GM18909 (cell line): ENCODE measurements at regions not wholly inside any gene's neighbourhood (a gene's known extent, or its start where the extent isn't known, plus 50 kb on each side); places are given as distances from the start of the nearest gene placed in this dataset.
"Not testable (repeated sequence)": the region's sequence is repeated elsewhere in the genome, so short reads cannot be mapped to it uniquely, and the experiment has no call there.

Source experiments
- ATAC-seq: cut with Tn5 transposase; IDR thresholded peaks from one replicate; pipeline ENCODE4 v1.9.1; 2021; ENCODE audit warnings: mild to moderate bottlenecking; ENCODE audit not compliant: unreplicated experiment, poor library complexity

- no peak for ATAC-seq
Observed at GRCh38 chr14:41549821-41550607, 56.7 kb upstream of the LRFN5 start.

GRCh38 chr14:41549282-41549681, 57.4 kb upstream of the LRFN5 start:
- no peak for ATAC-seq

- no peak for ATAC-seq
Observed at GRCh38 chr14:41548666-41549065, 58.0 kb upstream of the LRFN5 start.

GRCh38 chr14:41541333-41541732, 65.3 kb upstream of the LRFN5 start:
- ATAC-seq, result no peak

- ATAC-seq, result no peak
Observed at GRCh38 chr14:41532255-41532654, 74.4 kb upstream of the LRFN5 start.

GRCh38 chr14:41521891-41522290, 84.8 kb upstream of the LRFN5 start:
- ATAC-seq, result no peak

GRCh38 chr14:41518030-41518429, 88.6 kb upstream of the LRFN5 start:
- ATAC-seq, result not testable (repeated sequence)

GRCh38 chr14:41506552-41506951, 100.1 kb upstream of the LRFN5 start:
- no peak for ATAC-seq

- ATAC-seq, result no peak
Observed at GRCh38 chr14:41505491-41505890, 101.2 kb upstream of the LRFN5 start.

- ATAC-seq, result no peak
Observed at GRCh38 chr14:41498959-41499358, 107.7 kb upstream of the LRFN5 start.

- no peak for ATAC-seq
Observed at GRCh38 chr14:41490323-41490722, 116.4 kb upstream of the LRFN5 start.

GRCh38 chr14:41489315-41489972, 117.2 kb upstream of the LRFN5 start:
- ATAC-seq, result no peak

- no peak for ATAC-seq
Observed at GRCh38 chr14:41488401-41488800, 118.3 kb upstream of the LRFN5 start.

- no peak for ATAC-seq
Observed at GRCh38 chr14:41482861-41483260, 123.8 kb upstream of the LRFN5 start.

GRCh38 chr14:41476526-41476925, 130.2 kb upstream of the LRFN5 start:
- ATAC-seq, result no peak

GRCh38 chr14:41461380-41461779, 145.3 kb upstream of the LRFN5 start:
- ATAC-seq, result no peak

- ATAC-seq, result no peak
Observed at GRCh38 chr14:41457393-41457792, 149.3 kb upstream of the LRFN5 start.

- no peak for ATAC-seq
Observed at GRCh38 chr14:41449066-41449465, 157.6 kb upstream of the LRFN5 start.

- no peak for ATAC-seq
Observed at GRCh38 chr14:41446008-41446407, 160.7 kb upstream of the LRFN5 start.

- ATAC-seq, result no peak
Observed at GRCh38 chr14:41423503-41423902, 183.2 kb upstream of the LRFN5 start.

- ATAC-seq, result not testable (repeated sequence)
Observed at GRCh38 chr14:41421308-41421707, 185.4 kb upstream of the LRFN5 start.

GRCh38 chr14:41419709-41420108, 187.0 kb upstream of the LRFN5 start:
- ATAC-seq, result no peak
